Femur (tissue), 1 donor: ENCODE measurements at regions not wholly inside any gene's neighbourhood (a gene's known extent, or its start where the extent isn't known, plus 50 kb on each side); places are given as distances from the start of the nearest gene placed in this dataset.

Experiments used
- DNase-seq: peaks from one replicate; pipeline ENCODE4 v3.0.0-alpha.2; 2017

- no peak for DNase-seq
Observed at GRCh38 chr5:167503926-167504720, 787.3 kb upstream of the WWC1 start.

- DNase-seq, result no peak
Observed at GRCh38 chr5:167507463-167508233, 783.8 kb upstream of the WWC1 start.

- DNase-seq, result no peak
Observed at GRCh38 chr5:167509076-167509475, 782.4 kb upstream of the WWC1 start.

GRCh38 chr5:167511276-167511675 lies 780.2 kb upstream of the WWC1 start:
- no peak for DNase-seq

GRCh38 chr5:167512111-167512510 lies 779.3 kb upstream of the WWC1 start:
- DNase-seq, result no peak

- DNase-seq, result no peak
Observed at GRCh38 chr5:167513381-167513780, 778.1 kb upstream of the WWC1 start.

GRCh38 chr5:167514461-167514860 lies 777.0 kb upstream of the WWC1 start:
- DNase-seq, result no peak

- DNase-seq, result no peak
Observed at GRCh38 chr5:167525004-167525403, 766.4 kb upstream of the WWC1 start.

- no peak for DNase-seq
Observed at GRCh38 chr5:167528651-167529050, 762.8 kb upstream of the WWC1 start.

- DNase-seq, result no peak
Observed at GRCh38 chr5:167530548-167530947, 760.9 kb upstream of the WWC1 start.

GRCh38 chr5:167533814-167534795 lies 757.3 kb upstream of the WWC1 start:
- DNase-seq, result no peak

GRCh38 chr5:167539747-167540146 lies 751.7 kb upstream of the WWC1 start:
- no peak for DNase-seq

GRCh38 chr5:167546270-167546669 lies 745.2 kb upstream of the WWC1 start:
- no peak for DNase-seq

GRCh38 chr5:167552356-167552755 lies 739.1 kb upstream of the WWC1 start:
- DNase-seq, result no peak

- no peak for DNase-seq
Observed at GRCh38 chr5:167553511-167553910, 737.9 kb upstream of the WWC1 start.

GRCh38 chr5:167554564-167555290 lies 736.7 kb upstream of the WWC1 start:
- DNase-seq, result no peak

- DNase-seq, result no peak
Observed at GRCh38 chr5:167555565-167556166, 735.8 kb upstream of the WWC1 start.

- no peak for DNase-seq
Observed at GRCh38 chr5:167557359-167557758, 734.1 kb upstream of the WWC1 start.

GRCh38 chr5:167561796-167562195 lies 729.6 kb upstream of the WWC1 start:
- DNase-seq, result no peak

- DNase-seq, result no peak
Observed at GRCh38 chr5:167564275-167564674, 727.2 kb upstream of the WWC1 start.

GRCh38 chr5:167565189-167565954 lies 726.1 kb upstream of the WWC1 start:
- DNase-seq, result no peak
